LHCN-M2 (cell line): ENCODE measurements at regions not wholly inside any gene's neighbourhood (a gene's known extent, or its start where the extent isn't known, plus 50 kb on each side); places are given as distances from the start of the nearest gene placed in this dataset.
A peak's percentile ranks its signal among the peaks of the same experiment; 100 is the strongest.
"Not testable (repeated sequence)": the region's sequence is repeated elsewhere in the genome, so short reads cannot be mapped to it uniquely, and the experiment has no call there.

Experiments
- DNase-seq: peaks from one replicate; pipeline ENCODE4 v3.0.0-alpha.2; 2012; ENCODE audit warnings: low read depth

GRCh38 chr12:58640314-58640713, 280.0 kb downstream of the LRIG3 start:
- no peak for DNase-seq

- DNase-seq = no peak
These were observed 274.4 kb downstream of the LRIG3 start for GRCh38 chr12:58645946-58646345.

GRCh38 chr12:58647495-58647894, 272.8 kb downstream of the LRIG3 start:
- DNase-seq = no peak

GRCh38 chr12:58648176-58648575, 272.1 kb downstream of the LRIG3 start:
- no peak for DNase-seq

- no peak for DNase-seq
These were observed 268.5 kb downstream of the LRIG3 start for GRCh38 chr12:58651850-58652249.

- no peak for DNase-seq
These were observed 266.3 kb downstream of the LRIG3 start for GRCh38 chr12:58654021-58654420.

GRCh38 chr12:58655375-58655774, 264.9 kb downstream of the LRIG3 start:
- DNase-seq = no peak

GRCh38 chr12:58656254-58657009, 263.9 kb downstream of the LRIG3 start:
- no peak for DNase-seq

- no peak for DNase-seq
These were observed 263.1 kb downstream of the LRIG3 start for GRCh38 chr12:58657190-58657589.

GRCh38 chr12:58665375-58665774, 254.9 kb downstream of the LRIG3 start:
- no peak for DNase-seq

GRCh38 chr12:58668233-58668632, 252.1 kb downstream of the LRIG3 start:
- no peak for DNase-seq

GRCh38 chr12:58668871-58669270, 251.4 kb downstream of the LRIG3 start:
- peak; percentile 54 for DNase-seq

- DNase-seq = no peak
These were observed 249.7 kb downstream of the LRIG3 start for GRCh38 chr12:58670623-58671022.

GRCh38 chr12:58671196-58671595, 249.1 kb downstream of the LRIG3 start:
- DNase-seq = no peak

- DNase-seq = no peak
These were observed 247.3 kb downstream of the LRIG3 start for GRCh38 chr12:58673021-58673420.

- DNase-seq = not testable (repeated sequence)
These were observed 242.5 kb downstream of the LRIG3 start for GRCh38 chr12:58677833-58678232.

- DNase-seq = peak; percentile 4
These were observed 241.6 kb downstream of the LRIG3 start for GRCh38 chr12:58678753-58679152.

- DNase-seq = no peak
These were observed 238.6 kb downstream of the LRIG3 start for GRCh38 chr12:58681730-58682129.

- DNase-seq = no peak
These were observed 225.0 kb downstream of the LRIG3 start for GRCh38 chr12:58695263-58695662.

- no peak for DNase-seq
These were observed 218.8 kb downstream of the LRIG3 start for GRCh38 chr12:58701536-58701935.

GRCh38 chr12:58703866-58704265, 216.4 kb downstream of the LRIG3 start:
- no peak for DNase-seq

GRCh38 chr12:58704770-58705169, 215.5 kb downstream of the LRIG3 start:
- DNase-seq = peak; percentile 32

GRCh38 chr12:58710901-58711300, 209.4 kb downstream of the LRIG3 start:
- no peak for DNase-seq

- DNase-seq = peak; percentile 97
These were observed 208.3 kb downstream of the LRIG3 start for GRCh38 chr12:58711974-58712373.
